CD4-positive, alpha-beta memory T cell (primary cell): ENCODE measurements at regions not wholly inside any gene's neighbourhood (a gene's known extent, or its start where the extent isn't known, plus 50 kb on each side); places are given as distances from the start of the nearest gene placed in this dataset.

Experiments
- CTCF ChIA-PET: fragments of 350-600 bp; sonication (Branson Sonifier 250); formaldehyde crosslinking; loops from one replicate; lab custom pipeline; 2021; ENCODE audit warnings: inconsistent platforms; ENCODE audit not compliant: partially characterized antibody; lab: Charles Lee
- POLR2A ChIA-PET: fragments of 350-600 bp; sonication (Branson Sonifier 250); formaldehyde crosslinking; loops from one replicate; lab custom pipeline; 2021; ENCODE audit not compliant: partially characterized antibody; lab: Charles Lee
- DNase-seq, 5 donors: peaks; one replicate each; pipeline versions ENCODE4 v3.0.0 to v3.0.0-alpha.2; 2020 to 2022; ENCODE audit warnings: mixed read lengths in 1 of 5
- H3K27ac ChIP-seq: one replicate; pipeline ENCODE4 v1.7.0; 2013; ENCODE audit warnings: low read depth, low read length
- H3K27me3 ChIP-seq: 2 replicates; pipeline ENCODE4 v1.7.0; 2013; ENCODE audit warnings: mild to moderate bottlenecking, low read length, moderate library complexity; ENCODE audit not compliant: insufficient read depth
- H3K36me3 ChIP-seq: 2 replicates; pipeline ENCODE4 v1.7.0; 2013; ENCODE audit warnings: mild to moderate bottlenecking, low read length, moderate library complexity; ENCODE audit not compliant: insufficient read depth
- H3K4me1 ChIP-seq: 2 replicates; pipeline ENCODE4 v1.7.0; 2013; ENCODE audit warnings: mild to moderate bottlenecking, low read length, moderate library complexity; ENCODE audit not compliant: insufficient read depth
- H3K4me3 ChIP-seq, 2 donors: one replicate each; pipeline ENCODE4 v1.7.0; 2013; ENCODE audit warnings: low read length in 2 of 2, mild to moderate bottlenecking in 1 of 2
- H3K9me3 ChIP-seq, 2 donors: one replicate each; pipeline ENCODE4 v1.7.0; 2013; ENCODE audit warnings: low read length in 2 of 2, control low read depth in 1 of 2; ENCODE audit not compliant: control insufficient read depth in 1 of 2
- H3K27ac Mint-ChIP-seq, 7 donors: one replicate each; pipeline ENCODE4 v1.8.0; 2020 to 2021; ENCODE audit warnings: mixed read lengths in 7 of 7, mild to moderate bottlenecking in 6 of 7, inconsistent platforms in 3 of 7, moderate library complexity in 3 of 7
- H3K27me3 Mint-ChIP-seq, 2 donors: one replicate each; pipeline ENCODE4 v1.8.0; 2020 to 2021; ENCODE audit warnings: mixed read lengths in 2 of 2
- H3K36me3 Mint-ChIP-seq, 2 donors: one replicate each; pipeline ENCODE4 v1.8.0; 2020 to 2021; ENCODE audit warnings: mixed read lengths in 2 of 2, inconsistent platforms in 1 of 2, mild to moderate bottlenecking in 1 of 2
- H3K4me1 Mint-ChIP-seq, 4 donors: one replicate each; pipeline ENCODE4 v1.8.0; 2020 to 2021; ENCODE audit warnings: mixed read lengths in 4 of 4, mild to moderate bottlenecking in 1 of 4
- H3K4me3 Mint-ChIP-seq, 8 donors: one replicate each; pipeline ENCODE4 v1.8.0; 2020 to 2021; ENCODE audit warnings: mixed read lengths in 8 of 8, mild to moderate bottlenecking in 7 of 8, moderate library complexity in 6 of 8, inconsistent platforms in 3 of 8
- H3K9me3 Mint-ChIP-seq, 8 donors: one replicate each; pipeline ENCODE4 v1.8.0; 2020 to 2021; ENCODE audit warnings: mixed read lengths in 8 of 8, mild to moderate bottlenecking in 5 of 8, inconsistent platforms in 3 of 8, moderate library complexity in 1 of 8
- intact Hi-C: fragments of 100-400 bp; cut with micrococcal nuclease; formaldehyde crosslinking; loops from one replicate; pipeline ENCODE4 v1.15.1; 2023

DNA sequence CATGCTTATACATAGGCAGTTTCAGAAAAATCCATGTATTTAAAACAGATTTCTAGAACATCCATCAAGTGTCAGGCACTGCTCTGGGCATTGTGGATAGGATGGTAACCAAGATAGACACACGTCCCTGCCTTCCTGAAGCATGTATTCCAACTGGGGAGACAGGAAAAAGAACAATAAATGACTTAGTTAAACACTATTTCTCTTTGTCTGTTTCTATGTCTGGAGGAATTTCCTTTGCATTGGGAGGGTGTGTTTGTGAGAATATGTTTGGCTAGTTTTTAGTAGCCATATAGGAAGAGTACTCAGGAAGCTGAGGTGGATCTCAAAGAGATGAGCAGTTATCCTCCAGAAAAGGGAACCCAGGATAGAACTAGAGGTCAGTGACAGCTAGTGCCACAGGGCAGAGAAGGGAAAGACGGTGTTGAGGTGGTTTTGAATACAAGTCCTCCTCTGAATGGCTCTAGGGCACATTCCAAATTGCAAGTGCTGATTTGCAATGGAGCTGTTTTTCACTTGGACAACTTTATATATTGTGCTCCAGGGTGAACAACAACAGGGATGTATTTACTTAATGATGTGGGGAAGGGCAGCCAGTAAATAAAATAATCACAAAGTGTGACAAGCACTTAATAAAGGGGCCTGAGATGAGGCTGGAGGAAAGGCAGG lies 144.7 kb upstream of the SHB start:
- no peak for DNase-seq
- H3K4me1 Mint-ChIP-seq, result no peaks in the 10 kb centered on the region
- H3K36me3 Mint-ChIP-seq, result no peaks in the 10 kb centered on the region
- no peak overlapping the region for H3K4me3 Mint-ChIP-seq
- H3K27ac Mint-ChIP-seq, result no peak overlapping the region
- ChIA-PET CTCF (no interaction called here), POLR2A (no interaction called here)
- Histone ChIP-seq H3K4me3 (no peak overlapping the region), H3K27me3 (no peaks in the 10 kb centered on the region), H3K9me3 (no peaks in the 10 kb centered on the region), H3K27ac (no peak overlapping the region), H3K36me3 (no peaks in the 10 kb centered on the region), H3K4me1 (no peaks in the 10 kb centered on the region)
- peaks cover 0 to 3% (median 0%) of the 10 kb centered on the region in 8 donors for H3K9me3 Mint-ChIP-seq
- H3K27me3 Mint-ChIP-seq, result peaks cover 9 to 10% of the 10 kb centered on the region in 2 donors
- intact Hi-C loops, result no loop called here

DNA sequence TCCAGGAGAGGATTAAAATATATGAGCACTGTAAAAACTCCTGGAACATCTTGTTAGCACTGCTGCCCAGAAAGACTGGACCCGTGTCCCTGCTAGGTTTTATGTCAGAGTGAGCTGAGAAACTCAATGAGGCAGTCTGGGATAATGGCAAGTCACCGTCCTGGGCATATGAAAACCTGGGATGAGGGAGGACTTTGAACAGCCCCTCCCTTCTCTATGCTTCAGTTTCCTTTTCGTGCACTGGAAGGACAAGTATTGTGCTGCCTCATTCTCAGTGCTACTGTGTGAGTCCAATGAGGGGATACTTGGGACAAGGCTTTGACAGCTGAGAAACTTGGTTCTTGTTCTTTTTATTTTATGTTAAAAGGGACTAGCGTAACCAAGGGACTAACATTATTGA lies 143.0 kb upstream of the SHB start:
- no peak overlapping the region for H3K4me3 ChIP-seq
- H3K27me3 ChIP-seq, result no peaks in the 10 kb centered on the region
- no peaks in the 10 kb centered on the region for H3K9me3 ChIP-seq
- H3K36me3 ChIP-seq, result no peaks in the 10 kb centered on the region
- no peak overlapping the region for H3K4me3 Mint-ChIP-seq
- intact Hi-C loops, result no loop called here
- peaks cover 11 to 17% of the 10 kb centered on the region in 2 donors for H3K27me3 Mint-ChIP-seq
- no peak overlapping the region for H3K27ac ChIP-seq
- no peak for DNase-seq
- H3K4me1 ChIP-seq, result no peaks in the 10 kb centered on the region
- H3K27ac Mint-ChIP-seq, result no peak overlapping the region
- CTCF ChIA-PET, result no interaction called here
- H3K36me3 Mint-ChIP-seq, result no peaks in the 10 kb centered on the region
- H3K9me3 Mint-ChIP-seq, result peaks cover 0 to 3% (median under 1%) of the 10 kb centered on the region in 8 donors
- no peaks in the 10 kb centered on the region for H3K4me1 Mint-ChIP-seq
- POLR2A ChIA-PET, result no interaction called here

DNA sequence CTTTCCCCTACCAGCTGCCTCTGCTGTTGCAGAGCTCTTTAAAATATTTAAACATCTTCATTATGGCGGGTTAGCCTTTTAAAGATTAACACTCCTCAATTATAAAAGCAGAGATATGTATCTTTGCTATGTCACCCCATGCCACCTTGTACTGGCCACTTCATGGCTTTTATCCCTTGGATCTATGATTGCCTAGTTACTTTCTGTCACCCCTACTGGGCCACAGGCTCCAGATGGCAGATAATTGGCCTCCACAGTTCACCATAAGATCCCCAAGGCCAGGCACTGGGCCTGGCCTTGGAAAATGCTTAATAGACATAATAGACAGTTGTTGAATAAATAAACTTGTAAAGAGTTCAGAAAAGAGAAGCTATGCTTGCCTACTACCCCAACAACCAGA lies 142.0 kb upstream of the SHB start:
- Histone ChIP-seq H3K36me3 (no peaks in the 10 kb centered on the region), H3K27me3 (no peaks in the 10 kb centered on the region), H3K4me1 (no peaks in the 10 kb centered on the region), H3K9me3 (no peaks in the 10 kb centered on the region), H3K27ac (no peak overlapping the region), H3K4me3 (no peak overlapping the region)
- POLR2A ChIA-PET, result no interaction called here
- Mint-ChIP-seq H3K9me3 (peaks cover 0 to 3% (median under 1%) of the 10 kb centered on the region in 8 donors), H3K27me3 (peaks cover 11 to 17% of the 10 kb centered on the region in 2 donors), H3K4me1 (no peaks in the 10 kb centered on the region), H3K27ac (no peak overlapping the region), H3K4me3 (no peak overlapping the region), H3K36me3 (no peaks in the 10 kb centered on the region)
- DNase-seq, result no peak
- intact Hi-C loops, result no loop called here
- CTCF ChIA-PET, result no interaction called here

DNA sequence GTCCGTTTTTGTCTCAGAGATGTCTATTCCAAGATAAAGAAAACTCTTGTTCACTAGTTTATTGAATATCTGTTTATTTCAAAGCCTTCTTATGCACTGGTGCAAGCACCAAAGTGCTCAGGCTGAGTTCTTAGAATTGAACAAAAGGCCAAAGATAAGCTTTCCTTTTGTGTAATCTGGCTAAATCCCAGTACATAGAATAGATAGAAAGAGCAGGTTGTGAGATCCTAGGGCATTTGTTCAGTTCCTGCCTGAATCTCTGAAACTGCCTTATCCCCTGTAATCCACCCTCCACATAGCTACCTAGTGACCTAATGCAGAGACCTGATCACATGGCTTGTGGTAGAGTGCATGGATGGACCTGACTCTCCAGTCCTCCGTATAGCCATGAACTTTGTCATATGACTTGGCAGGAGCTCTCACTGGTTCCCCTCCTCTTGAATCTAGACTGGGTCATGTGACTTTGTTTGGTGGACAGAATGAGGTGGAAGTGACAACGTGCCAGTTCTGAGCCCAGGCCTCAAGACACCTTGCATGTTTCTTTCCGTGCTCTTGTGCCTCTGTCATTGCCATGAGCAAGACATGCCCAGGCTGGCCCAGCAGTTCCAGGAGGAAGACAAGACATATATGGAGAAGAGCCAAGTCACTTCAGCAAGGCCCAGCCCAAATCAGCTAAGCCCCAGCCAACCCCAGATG lies 139.3 kb upstream of the SHB start:
- Mint-ChIP-seq H3K4me1 (peaks cover 0 to 4% (median 0%) of the 10 kb centered on the region in 4 donors), H3K9me3 (peaks cover 0 to 3% (median under 1%) of the 10 kb centered on the region in 8 donors), H3K27ac (no peak overlapping the region), H3K4me3 (no peak overlapping the region), H3K27me3 (peaks cover 10 to 13% of the 10 kb centered on the region in 2 donors), H3K36me3 (no peaks in the 10 kb centered on the region)
- H3K27ac ChIP-seq, result no peak overlapping the region
- no peak for DNase-seq
- no peaks in the 10 kb centered on the region for H3K27me3 ChIP-seq
- no peaks in the 10 kb centered on the region for H3K9me3 ChIP-seq
- H3K36me3 ChIP-seq, result no peaks in the 10 kb centered on the region
- H3K4me3 ChIP-seq, result no peak overlapping the region
- CTCF ChIA-PET, result no interaction called here
- POLR2A ChIA-PET, result no interaction called here
- intact Hi-C loops, result no loop called here
- H3K4me1 ChIP-seq, result no peaks in the 10 kb centered on the region

DNA sequence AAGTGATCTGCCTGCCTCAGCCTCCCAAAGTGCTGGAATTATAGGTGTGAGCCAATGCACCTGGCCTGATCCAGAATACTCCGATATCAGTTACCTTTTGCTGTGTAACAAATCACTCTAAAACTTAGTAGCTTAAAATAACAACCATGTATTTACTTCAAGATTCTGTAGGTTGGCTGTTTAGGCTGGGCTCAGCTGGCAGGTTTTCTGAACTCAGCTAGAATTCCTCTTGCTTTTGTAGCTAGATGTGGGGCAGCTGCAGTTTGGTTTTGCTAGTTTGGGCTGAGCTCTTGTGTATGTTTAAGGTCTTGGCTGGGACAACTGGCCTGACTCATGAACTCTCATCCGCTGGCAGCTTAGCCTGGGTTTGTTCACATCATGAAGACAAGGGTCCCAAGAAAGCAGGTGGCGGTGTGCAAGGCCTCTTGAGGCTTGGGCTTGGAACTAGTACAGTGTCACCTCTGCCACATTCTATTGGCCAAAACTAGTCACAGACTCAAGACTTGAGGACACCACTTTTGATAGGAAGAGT lies 138.3 kb upstream of the SHB start:
- intact Hi-C loops, result no loop called here
- no peak overlapping the region for H3K4me3 Mint-ChIP-seq
- Histone ChIP-seq H3K27ac (no peak overlapping the region), H3K36me3 (no peaks in the 10 kb centered on the region), H3K4me3 (no peak overlapping the region), H3K27me3 (no peaks in the 10 kb centered on the region), H3K9me3 (no peaks in the 10 kb centered on the region), H3K4me1 (no peaks in the 10 kb centered on the region)
- DNase-seq, result no peak
- no peak overlapping the region for H3K27ac Mint-ChIP-seq
- H3K27me3 Mint-ChIP-seq, result peaks cover 4 to 9% of the 10 kb centered on the region in 2 donors
- H3K4me1 Mint-ChIP-seq, result peaks cover 0 to 4% (median 0%) of the 10 kb centered on the region in 4 donors
- peaks cover 0 to 3% (median 0%) of the 10 kb centered on the region in 8 donors for H3K9me3 Mint-ChIP-seq
- ChIA-PET CTCF (no interaction called here), POLR2A (no interaction called here)
- H3K36me3 Mint-ChIP-seq, result no peaks in the 10 kb centered on the region

DNA sequence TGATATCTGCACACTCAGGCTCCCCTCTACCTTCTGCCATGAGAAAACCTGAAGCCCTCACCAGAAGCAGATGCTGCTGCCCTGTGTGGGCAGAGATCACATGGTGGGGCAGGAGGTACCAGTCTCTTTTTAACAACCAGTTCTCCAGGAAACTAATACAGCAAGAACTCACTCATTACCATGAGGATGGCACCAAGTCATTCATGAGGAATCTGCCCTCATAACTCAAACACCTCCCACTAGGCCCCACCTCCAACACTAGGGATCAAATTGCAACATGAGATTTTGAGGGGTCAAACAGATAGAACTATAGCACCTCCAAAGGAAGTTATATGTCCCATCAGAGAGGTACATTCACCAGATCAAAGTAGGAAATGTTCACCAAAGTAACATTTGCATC lies 136.3 kb upstream of the SHB start:
- ChIA-PET POLR2A (no interaction called here), CTCF (no interaction called here)
- H3K9me3 ChIP-seq, result no peaks in the 10 kb centered on the region
- Mint-ChIP-seq H3K4me3 (no peak overlapping the region), H3K4me1 (peaks cover 0 to 4% (median 0%) of the 10 kb centered on the region in 4 donors), H3K27ac (no peak overlapping the region), H3K27me3 (peaks cover 3 to 12% of the 10 kb centered on the region in 2 donors), H3K9me3 (peaks cover 0 to 3% (median 0%) of the 10 kb centered on the region in 8 donors), H3K36me3 (no peaks in the 10 kb centered on the region)
- H3K36me3 ChIP-seq, result no peaks in the 10 kb centered on the region
- no peaks in the 10 kb centered on the region for H3K27me3 ChIP-seq
- no peaks in the 10 kb centered on the region for H3K4me1 ChIP-seq
- intact Hi-C loops, result no loop called here
- no peak for DNase-seq
- H3K27ac ChIP-seq, result no peak overlapping the region
- H3K4me3 ChIP-seq, result no peak overlapping the region

DNA sequence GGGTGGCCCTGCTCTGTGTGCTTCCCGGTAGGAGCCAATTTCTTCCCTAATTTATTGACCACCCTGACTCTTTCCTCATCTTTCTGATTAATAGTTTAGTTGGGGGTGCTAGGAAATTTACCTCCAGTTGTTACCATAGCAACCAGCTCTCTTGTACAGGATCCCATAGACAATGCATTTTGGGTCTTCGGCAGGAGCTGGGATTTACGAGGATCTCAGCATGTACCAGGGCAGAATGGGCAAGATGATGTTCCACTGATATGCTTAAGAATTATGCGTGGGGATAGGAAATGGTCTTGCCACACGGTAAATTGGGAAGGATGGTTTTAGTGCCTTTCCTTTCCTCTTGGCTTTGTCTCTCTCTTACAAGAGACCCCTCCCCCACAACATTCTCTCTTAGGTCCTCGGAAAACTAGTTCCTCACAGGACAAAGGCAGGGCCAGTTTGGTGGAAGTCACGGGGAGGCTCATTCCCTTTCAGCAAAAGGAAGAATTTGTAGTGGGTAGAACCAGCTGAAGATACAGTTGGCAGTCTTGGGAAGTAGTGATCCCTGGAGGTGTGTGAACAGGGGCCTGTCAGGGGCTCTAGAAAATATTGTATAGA lies 133.4 kb upstream of the SHB start:
- ChIA-PET POLR2A (no interaction called here), CTCF (no interaction called here)
- Mint-ChIP-seq H3K4me3 (no peak overlapping the region), H3K4me1 (peaks cover 0 to 4% (median 0%) of the 10 kb centered on the region in 4 donors), H3K27ac (no peak overlapping the region), H3K36me3 (no peaks in the 10 kb centered on the region), H3K27me3 (peaks cover 0 to 3% of the 10 kb centered on the region in 2 donors), H3K9me3 (no peaks in the 10 kb centered on the region)
- H3K9me3 ChIP-seq, result no peaks in the 10 kb centered on the region
- intact Hi-C loops, result no loop called here
- no peaks in the 10 kb centered on the region for H3K27me3 ChIP-seq
- no peak overlapping the region for H3K27ac ChIP-seq
- DNase-seq, result no peak
- no peaks in the 10 kb centered on the region for H3K4me1 ChIP-seq
- H3K4me3 ChIP-seq, result no peak overlapping the region
- no peaks in the 10 kb centered on the region for H3K36me3 ChIP-seq
